ENCODE measurements at regions not wholly inside any gene's neighbourhood (a gene's known extent, or its start where the extent isn't known, plus 50 kb on each side); places are given as distances from the start of the nearest gene placed in this dataset.
A peak's percentile ranks its signal among the peaks of the same experiment; 100 is the strongest.

- DNase-seq: no peak
- intact Hi-C loops (cut with micrococcal nuclease; ENCODE audit: unreplicated experiment): no loop called here
These were observed 71.8 kb upstream of the ATL2 start for GRCh38 chr2:38448692-38449410.

GRCh38 chr2:38446906-38447561 lies 70.0 kb upstream of the ATL2 start:
- Mint-ChIP-seq H3K4me1 (ENCODE audit: low read depth, unreplicated experiment) (peaks cover 30% of the 10 kb centered on the region), H3K27me3 (ENCODE audit: unreplicated experiment) (no peaks in the 10 kb centered on the region), H3K9me3 (ENCODE audit: low read depth, unreplicated experiment) (no peaks in the 10 kb centered on the region), H3K4me3 (ENCODE audit: low read depth, unreplicated experiment) (no peak overlapping the region), H3K36me3 (ENCODE audit: insufficient read depth, unreplicated experiment) (no peaks in the 10 kb centered on the region), H3K27ac (ENCODE audit: unreplicated experiment) (no peak overlapping the region)
- CTCF ChIA-PET: interaction anchor here (0.7 kb wide), 1 partner anchor 18 kb away, joined by 3 read pairs; no protein-coding TSS in a partner anchor
- TF ChIP-seq CTCF (IDR thresholded peaks at IDR 0.05; ENCODE audit: unreplicated experiment): no peak
- intact Hi-C loops (cut with micrococcal nuclease; ENCODE audit: unreplicated experiment): no loop called here
- no peak for DNase-seq
- BruUV-seq (replicated peaks): no TSS peak

More at GRCh38 chr2:38448692-38449410, 71.8 kb upstream of the ATL2 start:
- BruUV-seq (replicated peaks): no TSS peak
- H3K27ac Mint-ChIP-seq (ENCODE audit: unreplicated experiment): no peak overlapping the region
- no peak overlapping the region for H3K4me3 Mint-ChIP-seq (ENCODE audit: low read depth, unreplicated experiment)
- H3K36me3 Mint-ChIP-seq (ENCODE audit: insufficient read depth, unreplicated experiment): no peaks in the 10 kb centered on the region
- no peaks in the 10 kb centered on the region for H3K27me3 Mint-ChIP-seq (ENCODE audit: unreplicated experiment)
- no peak for TF ChIP-seq CTCF (IDR thresholded peaks at IDR 0.05; ENCODE audit: unreplicated experiment)
- H3K4me1 Mint-ChIP-seq (ENCODE audit: low read depth, unreplicated experiment): peaks cover 12% of the 10 kb centered on the region
- no peaks in the 10 kb centered on the region for H3K9me3 Mint-ChIP-seq (ENCODE audit: low read depth, unreplicated experiment)
- CTCF ChIA-PET: interaction anchor here (0.5 kb wide), 1 partner anchor 61 kb away, joined by 3 read pairs; no protein-coding TSS in a partner anchor

GRCh38 chr2:38446418-38446817 lies 69.3 kb upstream of the ATL2 start:
- intact Hi-C loops (cut with micrococcal nuclease; ENCODE audit: unreplicated experiment): no loop called here
- no peaks in the 10 kb centered on the region for H3K36me3 Mint-ChIP-seq (ENCODE audit: insufficient read depth, unreplicated experiment)
- CTCF ChIA-PET: interaction anchor here (0.7 kb wide), 1 partner anchor 19 kb away, joined by 3 read pairs; no protein-coding TSS in a partner anchor
- peaks cover 36% of the 10 kb centered on the region for H3K4me1 Mint-ChIP-seq (ENCODE audit: low read depth, unreplicated experiment)
- BruUV-seq (replicated peaks): no TSS peak
- TF ChIP-seq CTCF (IDR thresholded peaks at IDR 0.05; ENCODE audit: unreplicated experiment): no peak
- no peaks in the 10 kb centered on the region for H3K27me3 Mint-ChIP-seq (ENCODE audit: unreplicated experiment)
- DNase-seq: no peak
- no peak overlapping the region for H3K4me3 Mint-ChIP-seq (ENCODE audit: low read depth, unreplicated experiment)
- no peaks in the 10 kb centered on the region for H3K9me3 Mint-ChIP-seq (ENCODE audit: low read depth, unreplicated experiment)
- H3K27ac Mint-ChIP-seq (ENCODE audit: unreplicated experiment): no peak overlapping the region

- Mint-ChIP-seq H3K9me3 (ENCODE audit: low read depth, unreplicated experiment) (peaks cover 5% of the 10 kb centered on the region), H3K4me3 (ENCODE audit: low read depth, unreplicated experiment) (no peak overlapping the region), H3K27ac (ENCODE audit: unreplicated experiment) (peak overlapping the region; percentile 95), H3K27me3 (ENCODE audit: unreplicated experiment) (no peaks in the 10 kb centered on the region), H3K4me1 (ENCODE audit: low read depth, unreplicated experiment) (peaks cover 57% of the 10 kb centered on the region), H3K36me3 (ENCODE audit: insufficient read depth, unreplicated experiment) (peaks cover 14% of the 10 kb centered on the region)
- CTCF ChIA-PET: interaction anchor here (0.6 to 1.2 kb wide), 4 partner anchors 21 to 368 kb away, joined by 3 to 6 read pairs (median 4); no protein-coding TSS in a partner anchor
- DNase-seq: no peak
- TF ChIP-seq CTCF (IDR thresholded peaks at IDR 0.05; ENCODE audit: unreplicated experiment): no peak
- BruUV-seq (replicated peaks): no TSS peak
- intact Hi-C loops (cut with micrococcal nuclease; ENCODE audit: unreplicated experiment): no loop called here
These were observed 67.2 kb upstream of the ATL2 start for GRCh38 chr2:38444247-38444646.

Data from Calu3 (cell line).